NOMO-1 treated with dmso at 0.1 percent for 144 hours (cell line): ENCODE measurements at regions not wholly inside any gene's neighbourhood (a gene's known extent, or its start where the extent isn't known, plus 50 kb on each side); places are given as distances from the start of the nearest gene placed in this dataset.

ENCODE experiments used
- DNase-seq: peaks from one replicate; lab custom pipeline; 2025; ENCODE audit not compliant: unreplicated experiment; lab: John Stamatoyannopoulos, UW

DNA sequence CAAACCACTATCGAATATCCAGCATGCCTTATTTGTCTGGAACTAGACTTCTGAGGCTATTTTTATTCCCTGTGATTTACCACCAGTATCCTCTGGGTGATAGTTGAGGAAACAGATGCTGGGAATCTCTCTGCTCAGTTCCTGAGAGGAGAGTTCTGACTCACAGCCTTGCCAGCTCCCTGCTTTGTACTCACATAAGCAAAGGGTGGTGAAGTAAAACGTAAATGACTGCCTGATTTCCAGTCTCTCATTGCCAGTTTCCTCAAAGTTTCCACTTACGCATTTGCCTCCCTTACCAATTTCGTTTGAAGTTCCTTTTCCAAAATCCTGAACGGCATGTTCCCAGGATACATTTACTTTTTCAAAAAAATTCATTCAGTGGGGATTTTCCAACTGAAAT, 69.2 kb upstream of the HNRNPA3 start:
- no peak for DNase-seq

- peak; percentile 45 for DNase-seq
These were observed 65.4 kb upstream of the HNRNPA3 start for GRCh38 chr2:177147093-177147694.

GRCh38 chr2:177147834-177148445, 64.7 kb upstream of the HNRNPA3 start:
- no peak for DNase-seq

DNA sequence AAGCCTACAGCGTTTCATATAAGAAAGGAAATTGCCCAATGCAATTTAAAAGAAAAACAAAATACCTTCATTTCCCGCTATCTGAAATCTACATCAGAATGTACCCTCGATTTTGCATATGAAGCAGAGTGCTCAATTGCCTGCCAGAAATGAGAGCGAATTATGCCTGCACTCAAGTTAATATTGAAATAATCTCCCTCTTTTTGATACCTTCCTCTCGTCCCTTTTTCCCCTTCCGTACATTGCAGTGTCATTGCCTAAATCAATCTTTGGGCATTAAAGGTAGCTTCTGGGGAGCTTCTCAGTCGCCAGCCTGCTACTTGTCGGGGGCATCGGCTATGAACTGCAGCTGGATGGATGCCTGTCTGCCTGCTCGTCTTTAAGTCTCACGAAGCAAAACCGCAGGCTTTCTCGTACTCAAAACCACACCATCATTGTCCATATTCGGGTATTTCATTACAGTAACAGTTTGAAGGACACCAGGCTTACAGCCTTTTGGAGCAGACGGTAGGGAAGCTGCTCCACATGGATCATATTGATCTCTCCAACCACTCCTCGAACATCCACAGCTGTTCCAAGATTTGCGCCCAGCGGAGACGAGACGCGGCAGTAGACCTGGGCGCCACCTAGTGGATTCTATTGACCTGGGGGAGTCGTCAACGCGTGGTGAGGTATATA, 64.0 kb upstream of the HNRNPA3 start:
- peak; percentile 68 for DNase-seq

GRCh38 chr2:177149155-177149503, 63.5 kb upstream of the HNRNPA3 start:
- DNase-seq, result no peak

DNA sequence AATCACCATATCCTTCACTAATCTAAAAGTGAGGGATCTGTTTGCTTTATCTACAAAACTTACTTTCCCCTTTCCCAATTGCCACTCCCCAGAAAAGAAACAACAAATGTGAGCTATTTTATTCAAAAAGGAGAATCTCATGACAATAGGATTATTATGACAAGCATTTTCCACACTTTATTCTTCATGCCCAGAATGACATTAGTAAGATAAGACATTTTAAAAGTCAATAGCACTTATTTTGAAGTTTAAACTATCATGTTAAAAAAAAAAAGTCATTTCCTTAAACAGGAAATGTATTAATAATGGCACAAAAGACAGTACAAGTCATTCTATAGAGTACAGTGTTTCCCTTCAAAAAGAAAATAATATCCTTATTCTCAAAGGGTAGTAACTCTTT, 58.8 kb upstream of the HNRNPA3 start:
- DNase-seq, result no peak

- DNase-seq, result no peak
These were observed 57.8 kb upstream of the HNRNPA3 start for GRCh38 chr2:177154809-177155208.

DNA sequence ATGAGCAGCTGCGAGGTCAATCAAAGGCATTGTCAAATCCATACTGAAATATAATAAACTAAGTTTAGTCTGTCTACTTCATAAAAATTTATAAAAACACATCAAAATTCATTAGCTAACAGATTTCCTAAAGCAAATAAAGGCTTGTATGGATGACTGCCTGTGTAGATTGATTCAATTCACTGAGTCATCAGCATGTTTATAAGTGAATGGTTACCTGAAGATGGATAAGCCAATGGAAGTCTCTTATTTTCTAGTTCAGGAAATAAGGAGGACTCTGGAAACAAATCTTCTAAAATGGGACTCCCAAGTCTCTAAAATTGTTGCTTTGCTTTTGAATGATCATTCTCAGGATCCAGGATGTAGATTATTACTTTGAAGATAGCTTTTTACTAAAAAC, 57.0 kb upstream of the HNRNPA3 start:
- DNase-seq, result no peak

DNA sequence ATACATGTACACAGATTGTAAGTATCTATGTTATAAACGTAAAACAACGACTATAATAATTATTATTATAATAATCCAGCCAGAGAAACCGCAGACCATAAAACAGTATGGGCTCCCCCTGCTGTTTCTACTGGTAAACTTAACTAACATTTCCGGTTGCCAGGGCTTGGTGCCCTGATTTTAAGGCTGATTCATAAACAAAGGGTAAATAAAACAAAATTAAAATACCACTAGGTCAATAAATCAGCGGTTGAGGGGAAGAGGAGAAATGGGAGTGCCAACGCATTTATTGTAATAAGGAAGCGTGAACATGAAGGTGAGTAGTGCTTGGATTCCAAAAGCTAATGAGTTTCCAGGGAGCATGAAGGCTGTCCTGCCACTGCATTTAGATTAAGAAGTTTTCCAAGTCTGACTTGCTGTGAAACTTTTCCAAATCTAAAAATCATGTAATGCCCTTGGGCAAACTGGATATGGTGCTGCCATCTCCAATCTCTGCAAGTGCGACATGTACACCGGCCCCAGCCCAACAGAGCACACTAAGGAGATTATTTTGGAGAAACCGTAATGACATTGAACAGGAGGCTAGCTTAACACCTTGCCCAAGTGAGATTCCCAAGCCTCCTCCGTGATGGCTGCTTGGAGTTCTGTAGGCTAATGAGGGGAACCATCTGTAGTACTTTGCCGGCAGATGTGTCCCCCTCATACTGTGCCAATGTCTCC, 50.7 kb upstream of the HNRNPA3 start:
- no peak for DNase-seq
